ENCODE measurements at regions not wholly inside any gene's neighbourhood (a gene's known extent, or its start where the extent isn't known, plus 50 kb on each side); places are given as distances from the start of the nearest gene placed in this dataset.

GRCh38 chr9:14529054-14529453 is 164.2 kb downstream of the ZDHHC21 start:
- TF ChIP-seq CTCF (conservative IDR thresholded peaks at IDR 0.05), result no peak
- Mint-ChIP-seq H3K27ac (no peak overlapping the region), H3K36me3 (ENCODE audit: insufficient read depth in 1 of 3, low read depth in 3 of 3) (no peaks in the 10 kb centered on the region), H3K27me3 (ENCODE audit: low read depth) (peaks cover 2% of the 10 kb centered on the region; the same call in 1 of the 2 replicates), H3K4me1 (peaks cover 46 to 48% of the 10 kb centered on the region in 2 experiments), H3K9me3 (no peaks in the 10 kb centered on the region), H3K4me3 (no peak overlapping the region)
- Histone ChIP-seq H4K20me1 (ENCODE audit: control insufficient read depth, insufficient read depth, insufficient read length) (no peaks in the 10 kb centered on the region), H3K79me2 (ENCODE audit: insufficient read depth, low read length) (no peaks in the 10 kb centered on the region), H2AK5ac (ENCODE audit: insufficient read length, low read length) (no peak overlapping the region), H2BK15ac (ENCODE audit: low read depth, low read length) (no peak overlapping the region), H3K27ac (ENCODE audit: insufficient read length, low read depth, low read length) (no peak overlapping the region), H2AFZ (ENCODE audit: low read length) (no peak overlapping the region), H3K4me1 (ENCODE audit: insufficient read depth, low read length) (peaks cover 10% of the 10 kb centered on the region; the same call in 1 of the 2 replicates), H3T11ph (ENCODE audit: low read length) (no peak overlapping the region), H3K79me1 (ENCODE audit: insufficient read depth, low read depth, low read length, poor library complexity, severe bottlenecking) (no peaks in the 10 kb centered on the region), H3K23me2 (ENCODE audit: insufficient read length, low read depth, low read length, poor library complexity, severe bottlenecking) (no peaks in the 10 kb centered on the region), H2BK120ac (ENCODE audit: low read depth, low read length, poor library complexity, severe bottlenecking) (no peak overlapping the region), H3K56ac (ENCODE audit: insufficient read length, low read depth, low read length) (no peak overlapping the region), H2BK5ac (ENCODE audit: insufficient read length, low read length) (no peak overlapping the region), H3K18ac (ENCODE audit: insufficient read length, low read depth, low read length) (no peak overlapping the region), H3K4ac (ENCODE audit: low read depth, low read length) (no peak overlapping the region), H3K4me2 (ENCODE audit: insufficient read depth, insufficient read length, low read length) (no peak overlapping the region), H2BK12ac (ENCODE audit: insufficient read length, low read depth, low read length) (no peak overlapping the region), H4K91ac (ENCODE audit: insufficient read length, low read depth, low read length) (no peak overlapping the region), H3K14ac (ENCODE audit: insufficient read depth, low read length) (no peak overlapping the region), H4K8ac (replicated peaks; ENCODE audit: insufficient read length, low read depth, low read length) (no peak overlapping the region), H2BK20ac (ENCODE audit: low read depth, low read length, poor library complexity, severe bottlenecking) (no peak overlapping the region), H3K27me3 (ENCODE audit: insufficient read depth, low read length) (no peaks in the 10 kb centered on the region), H3K23ac (ENCODE audit: insufficient read length, low read depth, low read length) (no peak overlapping the region), H3K9me3 (ENCODE audit: control insufficient read depth, low read depth, low read length) (no peaks in the 10 kb centered on the region), H4K5ac (ENCODE audit: insufficient read length, low read depth, low read length) (no peak overlapping the region), H3K9ac (ENCODE audit: extremely low read depth, insufficient read length, low read length) (no peak overlapping the region)
- WGBS (ENCODE audit: extremely low coverage, insufficient read length, low lambda C conversion rate), result no CpG with 5 or more reads among the region's 3 CpGs
- no peak for DNase-seq
